ENCODE measurements at regions not wholly inside any gene's neighbourhood (a gene's known extent, or its start where the extent isn't known, plus 50 kb on each side); places are given as distances from the start of the nearest gene placed in this dataset.

- no peaks in the 10 kb centered on the region for H3K4me1 ChIP-seq (ENCODE audit: control insufficient read depth in 1 of 2, insufficient read depth in 2 of 2, low read length in 2 of 2)
- H3K27me3 ChIP-seq (ENCODE audit: control insufficient read depth in 2 of 2, insufficient read depth in 2 of 2, low read length in 2 of 2): no peaks in the 10 kb centered on the region
- no peak overlapping the region for H2AFZ ChIP-seq (ENCODE audit: insufficient read depth, low read depth, low read length, poor library complexity, severe bottlenecking)
- H3K9me3 Mint-ChIP-seq: peaks cover 0 to 6% (median 0%) of the 10 kb centered on the region in 7 donors
- intact Hi-C loops (cut with micrococcal nuclease): no loop called here
- TF ChIP-seq, protein P1, sequence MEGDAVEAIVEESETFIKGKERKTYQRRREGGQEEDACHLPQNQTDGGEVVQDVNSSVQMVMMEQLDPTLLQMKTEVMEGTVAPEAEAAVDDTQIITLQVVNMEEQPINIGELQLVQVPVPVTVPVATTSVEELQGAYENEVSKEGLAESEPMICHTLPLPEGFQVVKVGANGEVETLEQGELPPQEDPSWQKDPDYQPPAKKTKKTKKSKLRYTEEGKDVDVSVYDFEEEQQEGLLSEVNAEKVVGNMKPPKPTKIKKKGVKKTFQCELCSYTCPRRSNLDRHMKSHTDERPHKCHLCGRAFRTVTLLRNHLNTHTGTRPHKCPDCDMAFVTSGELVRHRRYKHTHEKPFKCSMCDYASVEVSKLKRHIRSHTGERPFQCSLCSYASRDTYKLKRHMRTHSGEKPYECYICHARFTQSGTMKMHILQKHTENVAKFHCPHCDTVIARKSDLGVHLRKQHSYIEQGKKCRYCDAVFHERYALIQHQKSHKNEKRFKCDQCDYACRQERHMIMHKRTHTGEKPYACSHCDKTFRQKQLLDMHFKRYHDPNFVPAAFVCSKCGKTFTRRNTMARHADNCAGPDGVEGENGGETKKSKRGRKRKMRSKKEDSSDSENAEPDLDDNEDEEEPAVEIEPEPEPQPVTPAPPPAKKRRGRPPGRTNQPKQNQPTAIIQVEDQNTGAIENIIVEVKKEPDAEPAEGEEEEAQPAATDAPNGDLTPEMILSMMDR (IDR thresholded peaks at IDR 0.05): no peak
- H3K4me2 ChIP-seq (replicated peaks; ENCODE audit: extremely low read depth, low read length, poor library complexity, severe bottlenecking): no peak overlapping the region
- no peak overlapping the region for H3K4me3 Mint-ChIP-seq
- H3K36me3 Mint-ChIP-seq: no peaks in the 10 kb centered on the region
- DNase-seq: no peak
- WGBS (ENCODE audit: insufficient coverage): 100% methylated on average over 1 of the region's 2 CpGs
- H3K9ac ChIP-seq (ENCODE audit: insufficient read depth, low read length, poor library complexity, severe bottlenecking): no peak overlapping the region
- H3K27me3 Mint-ChIP-seq (ENCODE audit: low read depth in 3 of 3): peaks cover 0 to 3% (median 0%) of the 10 kb centered on the region in 3 donors
- H3K27ac Mint-ChIP-seq: no peak overlapping the region
- peaks cover 3 to 7% of the 10 kb centered on the region in 2 donors for H3K9me3 ChIP-seq (replicated peaks in 1 of 2; ENCODE audit: control insufficient read depth in 1 of 2, insufficient read depth in 1 of 2, low read length in 2 of 2)
- H3K4me1 Mint-ChIP-seq: no peaks in the 10 kb centered on the region
- no peaks in the 10 kb centered on the region for H3K79me2 ChIP-seq (ENCODE audit: insufficient read depth, low read length)
- H4K20me1 ChIP-seq (ENCODE audit: insufficient read depth, low read length): no peaks in the 10 kb centered on the region
- H3K4me3 ChIP-seq (replicated peaks in 1 of 3; ENCODE audit: low read depth in 2 of 3, low read length in 3 of 3): no peak overlapping the region
- no peak overlapping the region for H3K27ac ChIP-seq (ENCODE audit: low read depth in 1 of 2, low read length in 2 of 2)
- no peaks in the 10 kb centered on the region for H3K36me3 ChIP-seq (replicated peaks in 1 of 2; ENCODE audit: control insufficient read depth in 1 of 2, insufficient read depth in 2 of 2, low read length in 2 of 2)
These were observed 399.1 kb downstream of the BTBD3 start for GRCh38 chr20:12316794-12317193.

DNA sequence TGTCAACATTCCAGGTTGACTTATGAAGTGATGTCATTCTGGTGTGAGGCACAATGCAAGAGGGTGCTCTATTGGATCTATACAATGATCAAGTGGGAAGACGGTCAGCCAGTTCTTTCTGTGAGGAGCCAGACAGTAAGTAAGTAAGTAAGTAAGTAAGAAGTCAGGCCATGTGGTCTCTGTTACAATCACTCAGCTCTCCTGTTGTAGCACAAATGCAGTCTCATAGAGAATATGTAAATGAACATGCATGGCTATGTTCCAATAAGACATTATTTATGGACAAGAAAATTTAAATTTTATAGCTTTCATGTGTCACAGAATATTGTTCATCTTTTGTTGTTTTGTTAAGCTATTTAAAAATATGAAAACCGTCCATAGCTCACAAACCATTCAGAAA lies 399.7 kb downstream of the BTBD3 start:
- TF ChIP-seq, protein P1 (IDR thresholded peaks at IDR 0.05): no peak
- peaks cover 3 to 7% of the 10 kb centered on the region in 2 donors for H3K9me3 ChIP-seq (replicated peaks in 1 of 2; ENCODE audit: control insufficient read depth in 1 of 2, insufficient read depth in 1 of 2, low read length in 2 of 2)
- Mint-ChIP-seq H3K4me1 (no peaks in the 10 kb centered on the region), H3K27ac (no peak overlapping the region), H3K27me3 (ENCODE audit: low read depth in 3 of 3) (peaks cover 0 to 3% (median 0%) of the 10 kb centered on the region in 3 donors), H3K9me3 (peaks cover 0 to 6% (median 0%) of the 10 kb centered on the region in 7 donors), H3K36me3 (no peaks in the 10 kb centered on the region), H3K4me3 (no peak overlapping the region)
- no peak overlapping the region for H2AFZ ChIP-seq (ENCODE audit: insufficient read depth, low read depth, low read length, poor library complexity, severe bottlenecking)
- no peak overlapping the region for H3K4me3 ChIP-seq (replicated peaks in 1 of 3; ENCODE audit: low read depth in 2 of 3, low read length in 3 of 3)
- intact Hi-C loops (cut with micrococcal nuclease): no loop called here
- H3K27ac ChIP-seq (ENCODE audit: low read depth in 1 of 2, low read length in 2 of 2): no peak overlapping the region
- no peaks in the 10 kb centered on the region for H4K20me1 ChIP-seq (ENCODE audit: insufficient read depth, low read length)
- H3K4me1 ChIP-seq (ENCODE audit: control insufficient read depth in 1 of 2, insufficient read depth in 2 of 2, low read length in 2 of 2): no peaks in the 10 kb centered on the region
- no peak for DNase-seq
- H3K9ac ChIP-seq (ENCODE audit: insufficient read depth, low read length, poor library complexity, severe bottlenecking): no peak overlapping the region
- H3K79me2 ChIP-seq (ENCODE audit: insufficient read depth, low read length): no peaks in the 10 kb centered on the region
- no peak overlapping the region for H3K4me2 ChIP-seq (replicated peaks; ENCODE audit: extremely low read depth, low read length, poor library complexity, severe bottlenecking)
- WGBS (ENCODE audit: insufficient coverage): 88% methylated on average over 1 of the region's 2 CpGs
- no peaks in the 10 kb centered on the region for H3K27me3 ChIP-seq (ENCODE audit: control insufficient read depth in 2 of 2, insufficient read depth in 2 of 2, low read length in 2 of 2)
- no peaks in the 10 kb centered on the region for H3K36me3 ChIP-seq (replicated peaks in 1 of 2; ENCODE audit: control insufficient read depth in 1 of 2, insufficient read depth in 2 of 2, low read length in 2 of 2)

Data from CD14-positive monocyte (primary cell).